KBM-7 (cell line): ENCODE measurements at regions not wholly inside any gene's neighbourhood (a gene's known extent, or its start where the extent isn't known, plus 50 kb on each side); places are given as distances from the start of the nearest gene placed in this dataset.

Experiments
- DNase-seq: peaks from one replicate; pipeline ENCODE4 v3.0.0-alpha.2; 2015
- in situ Hi-C: fragments of 300-500 bp; cut with MboI; formaldehyde crosslinking; loops from 2 replicates; pipeline ENCODE4 v1.14.3; 2020; ENCODE audit warnings: low sequenced_read_pairs, low pct_unique_long_range_greater_than_20kb, mixed read lengths

DNA sequence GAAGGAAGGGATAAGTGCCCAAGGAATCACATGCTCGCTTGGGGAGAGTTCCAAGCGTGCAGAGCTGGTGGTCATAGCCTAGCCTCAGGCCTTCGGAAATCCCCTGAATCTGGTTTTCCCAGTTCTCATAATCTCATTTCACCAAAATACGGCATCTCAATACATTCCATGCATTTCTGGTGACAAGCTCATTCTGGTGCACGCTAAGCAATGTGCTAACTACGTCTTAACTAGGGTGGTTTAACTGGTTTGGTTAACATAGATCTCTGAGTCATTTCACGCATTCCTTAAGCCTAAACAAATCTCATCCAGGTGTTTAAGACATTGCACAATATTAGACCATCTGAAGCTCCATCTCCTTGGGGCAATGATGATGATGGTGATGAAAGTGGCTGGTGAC is 72.9 kb upstream of the STEAP1B start:
- no peak for DNase-seq

DNA sequence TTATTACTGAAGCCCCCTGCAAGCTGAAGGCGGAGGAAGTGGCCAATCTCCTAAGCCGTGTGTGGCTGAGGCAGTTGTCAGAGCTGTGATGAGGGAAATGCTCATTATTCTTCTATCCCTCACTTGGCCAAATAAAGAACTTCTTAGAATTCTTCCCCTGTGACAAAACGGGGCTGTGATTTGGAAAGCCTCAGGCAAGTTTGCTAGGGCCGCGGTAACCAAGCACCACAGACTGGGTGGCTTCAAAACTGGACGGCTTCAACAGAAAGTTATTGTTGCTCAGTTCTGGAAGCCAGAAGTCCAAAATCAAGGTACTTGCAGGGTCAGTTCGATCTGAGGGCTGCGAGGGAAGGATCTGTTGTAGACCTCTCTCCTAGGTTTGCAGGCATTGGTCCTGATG is 72.3 kb upstream of the STEAP1B start:
- DNase-seq: no peak
- in situ Hi-C loops: no loop called here

More for the DNA sequence above, 72.9 kb upstream of the STEAP1B start:
- in situ Hi-C loops: no loop called here

DNA sequence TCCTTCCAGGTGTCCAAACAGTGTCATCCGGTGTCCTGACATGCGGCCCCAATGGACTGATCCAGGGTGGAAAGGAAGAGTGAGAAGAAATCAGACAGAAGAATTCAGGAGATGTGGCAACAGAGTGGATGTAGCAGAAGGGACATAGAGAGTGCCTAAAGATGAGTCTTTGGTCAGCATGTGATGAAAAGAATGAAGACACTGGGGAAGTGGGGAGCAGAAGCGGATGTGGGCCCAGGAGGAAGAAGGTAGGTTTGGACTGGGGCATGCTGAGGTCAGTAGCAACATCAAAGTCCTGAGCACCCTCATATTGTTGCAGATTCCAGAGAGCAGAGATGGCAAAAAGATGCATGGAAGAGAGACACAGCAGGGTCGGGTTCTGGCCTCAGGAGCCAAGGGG is 71.8 kb upstream of the STEAP1B start:
- DNase-seq: no peak
- in situ Hi-C loops: no loop called here

DNA sequence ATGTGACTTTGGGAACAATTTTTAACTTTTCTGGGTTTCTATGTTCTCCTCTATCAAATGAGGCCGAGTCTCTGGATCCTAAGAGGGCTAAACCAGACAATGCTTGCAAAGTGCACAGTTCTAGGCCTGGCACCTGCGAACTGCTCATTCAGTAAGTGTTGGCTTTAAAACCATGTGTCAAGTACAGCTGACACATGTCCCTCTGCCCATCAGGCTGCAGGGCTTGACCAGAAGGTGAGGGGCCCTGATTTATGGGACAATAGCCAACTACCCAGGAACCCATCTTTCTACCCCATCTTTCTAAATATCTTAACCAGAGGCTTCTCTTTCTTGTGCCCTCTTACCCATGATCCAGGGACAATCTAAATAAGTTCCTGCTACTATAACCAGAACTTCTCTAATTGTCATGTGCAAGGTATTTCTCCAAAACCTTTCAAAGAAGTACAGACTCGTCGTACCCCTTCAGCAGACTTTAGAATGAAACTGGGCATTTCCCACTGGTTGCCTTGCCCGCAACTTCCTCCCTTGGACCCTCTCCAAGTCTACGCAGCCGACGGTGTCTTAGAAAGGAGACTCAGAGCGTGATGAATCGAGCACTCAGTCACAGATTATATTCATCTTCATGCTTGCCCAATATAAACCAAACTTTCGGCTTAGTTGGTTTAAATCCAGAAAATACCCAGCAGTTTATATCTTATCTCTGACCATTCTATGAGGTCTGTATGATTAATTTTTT is 69.8 kb upstream of the STEAP1B start:
- in situ Hi-C loops: loop anchor here (10.0 kb wide), 1 partner anchor 155 kb away; the partner anchor contains the start of gene IL6
- DNase-seq: peak; percentile 26

DNA sequence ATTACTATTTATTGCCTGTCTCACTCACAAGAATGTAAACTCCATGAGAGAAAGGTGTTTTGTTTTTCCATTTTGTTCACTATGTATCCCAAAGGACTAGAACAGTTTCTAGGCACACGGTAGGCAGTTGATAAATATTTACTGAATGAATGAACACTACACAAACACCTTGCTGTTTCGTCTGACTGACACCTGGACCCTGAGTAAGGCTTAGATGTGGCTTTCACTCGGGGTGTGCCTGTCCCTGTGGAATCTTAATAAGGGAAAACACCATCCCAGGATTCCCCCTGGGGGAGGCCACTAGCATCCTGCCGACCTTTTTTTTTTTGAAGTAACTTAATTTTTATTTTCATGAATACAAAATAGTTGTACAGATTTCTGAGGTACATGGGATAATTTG is 66.6 kb upstream of the STEAP1B start:
- in situ Hi-C loops: loop anchor here (10.0 kb wide), 1 partner anchor 158 kb away; the partner anchor contains the start of gene IL6
- DNase-seq: no peak

DNA sequence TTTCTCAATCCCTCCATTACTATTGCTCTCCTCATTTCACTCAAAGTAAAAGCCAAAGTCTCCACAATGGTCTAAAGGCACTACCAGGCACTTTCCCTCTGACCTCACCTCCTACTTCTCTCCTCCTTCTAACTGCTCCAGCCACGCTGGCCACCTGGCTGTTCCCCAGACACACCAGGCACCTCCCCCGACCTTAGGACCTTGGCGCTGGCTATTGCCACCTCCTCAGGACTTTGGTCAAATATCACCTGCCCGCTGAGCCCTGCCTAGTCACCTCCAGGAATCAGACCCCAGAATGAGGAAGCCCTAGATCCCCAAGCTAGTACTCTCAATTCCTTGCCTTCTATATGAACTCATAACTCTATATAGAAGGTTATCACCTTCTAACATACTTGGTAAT is 66.2 kb upstream of the STEAP1B start:
- no peak for DNase-seq
- in situ Hi-C loops: loop anchor here (10.0 kb wide), 1 partner anchor 159 kb away; the partner anchor contains the start of gene IL6

DNA sequence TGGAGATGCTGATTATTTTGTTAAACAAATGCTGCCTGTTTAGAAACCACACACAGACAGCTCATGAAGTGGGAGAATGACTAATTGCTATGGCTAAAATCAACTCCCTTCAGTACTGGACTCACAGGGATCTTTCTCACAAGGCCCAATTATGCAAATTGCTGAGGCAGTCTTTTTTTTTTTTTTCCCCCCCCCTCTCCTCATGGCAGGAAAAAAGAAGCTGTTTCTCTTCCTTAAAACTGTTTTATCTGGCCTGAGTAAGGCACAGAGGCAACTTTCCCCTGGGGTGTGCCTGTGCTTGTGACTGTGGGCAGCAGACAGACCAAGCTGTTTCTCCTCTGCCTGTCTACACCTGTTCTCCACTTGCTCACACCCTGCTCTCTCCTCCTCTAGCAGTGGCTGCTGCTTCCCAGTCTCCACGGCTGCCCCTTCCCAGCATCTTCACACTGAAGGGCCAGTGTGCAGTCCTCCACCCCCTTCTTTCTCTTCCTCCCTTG is 65.4 kb upstream of the STEAP1B start:
- in situ Hi-C loops: loop anchor here (10.0 kb wide), 1 partner anchor 159 kb away; the partner anchor contains the start of gene IL6
- no peak for DNase-seq

DNA sequence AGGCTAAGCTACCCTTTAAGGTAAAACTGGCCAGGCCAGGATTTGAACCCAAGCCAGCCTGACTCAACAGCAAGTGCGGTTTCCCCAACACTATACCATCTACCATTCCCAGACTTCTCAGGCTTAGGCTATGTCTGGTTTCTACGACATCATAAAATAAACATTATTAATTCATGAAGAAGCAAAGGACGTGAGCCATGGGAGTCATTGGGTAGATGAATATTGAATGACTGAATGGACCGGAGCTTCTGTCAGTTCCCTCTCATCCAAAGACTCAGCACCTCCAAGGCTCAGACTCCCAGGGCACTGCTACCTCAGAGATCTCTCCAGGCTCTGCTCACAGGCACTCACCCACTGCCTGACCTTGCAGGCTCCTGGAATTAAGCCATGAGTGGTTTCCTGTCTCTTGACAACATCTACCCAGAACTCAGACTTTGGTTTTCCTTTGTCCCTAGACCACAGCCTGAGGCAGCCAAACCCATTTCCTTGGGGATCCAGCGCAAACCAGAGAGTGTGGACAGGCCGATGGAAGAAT is 64.6 kb upstream of the STEAP1B start:
- no peak for DNase-seq
- in situ Hi-C loops: loop anchor here (10.0 kb wide), 1 partner anchor 160 kb away; the partner anchor contains the start of gene IL6

DNA sequence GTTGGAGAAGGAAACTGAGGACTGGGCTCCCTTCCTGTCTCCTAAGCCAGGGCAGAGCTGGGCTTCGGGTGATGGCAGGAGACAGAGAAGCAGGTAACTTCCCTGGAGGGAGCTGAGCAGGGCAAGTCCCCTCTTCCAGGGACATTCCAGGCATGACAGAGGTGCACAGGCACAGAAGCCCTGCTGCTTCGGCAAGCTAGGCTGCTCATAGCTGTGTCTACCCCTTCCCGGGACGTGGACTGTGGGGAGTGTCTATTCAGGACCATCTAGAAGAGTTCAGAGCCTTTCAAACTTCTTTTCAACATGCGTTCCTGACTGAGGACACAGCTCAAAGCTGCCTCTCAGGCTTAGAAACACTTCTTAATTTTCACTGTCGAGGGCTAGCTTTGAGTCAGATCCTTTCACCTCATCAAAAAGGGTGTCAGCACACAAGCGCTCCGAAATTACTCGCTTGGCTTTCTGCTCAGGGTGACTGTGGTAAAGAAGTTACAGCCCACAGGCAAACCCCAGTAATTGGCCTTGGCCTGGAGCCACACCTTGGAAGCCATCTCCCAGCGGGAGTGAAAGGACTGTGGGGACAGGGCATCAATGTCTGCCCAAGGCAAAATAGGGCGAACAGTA is 63.7 kb upstream of the STEAP1B start:
- in situ Hi-C loops: loop anchor here (10.0 kb wide), 1 partner anchor 161 kb away; the partner anchor contains the start of gene IL6
- no peak for DNase-seq

DNA sequence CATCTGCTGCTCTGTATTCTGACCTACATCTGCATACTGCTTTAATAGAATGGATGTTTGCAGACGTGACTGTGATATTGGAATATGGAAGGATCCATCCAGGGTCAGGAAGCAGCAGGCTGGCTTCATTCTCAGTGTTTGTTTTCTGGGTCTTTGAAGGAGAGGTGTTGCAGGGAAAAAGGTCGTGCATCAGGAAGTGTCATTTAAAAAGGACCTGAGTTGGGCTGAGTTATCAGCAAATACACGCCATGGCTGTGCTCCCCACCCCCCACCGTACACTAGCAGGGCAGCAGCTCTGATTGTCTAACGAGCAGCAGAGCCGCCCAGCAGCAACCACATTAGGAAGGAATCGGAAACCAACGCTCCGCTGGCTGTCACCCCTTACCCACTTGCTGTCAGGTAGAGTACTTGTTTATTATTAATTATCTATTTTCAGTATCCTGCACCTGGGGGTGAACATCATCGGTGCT is 63.1 kb upstream of the STEAP1B start:
- in situ Hi-C loops: loop anchor here (10.0 kb wide), 1 partner anchor 162 kb away; the partner anchor contains the start of gene IL6
- no peak for DNase-seq

DNA sequence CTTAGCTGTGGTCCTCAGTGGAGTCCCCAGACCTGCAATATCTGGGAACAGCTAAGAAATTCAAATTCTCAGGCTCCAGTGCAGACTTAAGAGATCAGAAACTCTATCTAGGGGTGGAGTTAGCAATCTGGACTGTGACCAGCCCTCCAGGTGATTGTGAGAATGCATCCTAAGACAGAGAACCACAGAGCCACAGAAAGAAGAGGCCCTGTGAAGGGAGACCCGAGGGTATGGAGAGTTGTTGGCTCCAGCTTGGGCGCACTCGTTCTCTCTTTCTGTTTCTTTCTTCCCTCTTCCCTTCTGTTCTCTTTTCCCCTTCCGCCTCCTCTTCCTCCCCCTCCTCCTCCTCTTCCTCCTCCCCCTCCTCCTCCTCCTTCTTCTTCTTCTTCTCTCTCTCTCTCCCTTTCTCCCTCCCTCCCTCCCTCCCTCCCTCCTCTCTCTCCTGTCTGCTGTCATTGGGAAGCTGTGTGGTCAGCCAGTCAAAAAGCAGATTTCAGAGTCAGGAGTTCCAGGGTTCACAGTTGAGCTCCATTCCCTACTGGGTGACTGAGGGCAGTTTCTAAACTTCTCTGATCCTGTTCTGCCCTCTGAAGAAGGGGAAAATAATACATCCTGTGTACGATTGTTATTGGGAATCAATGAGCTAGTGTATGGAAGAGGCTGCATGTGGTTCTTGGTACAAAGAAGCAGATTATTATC is 62.1 kb upstream of the STEAP1B start:
- in situ Hi-C loops: loop anchor here (10.0 kb wide), 1 partner anchor 163 kb away; the partner anchor contains the start of gene IL6
- no peak for DNase-seq

DNA sequence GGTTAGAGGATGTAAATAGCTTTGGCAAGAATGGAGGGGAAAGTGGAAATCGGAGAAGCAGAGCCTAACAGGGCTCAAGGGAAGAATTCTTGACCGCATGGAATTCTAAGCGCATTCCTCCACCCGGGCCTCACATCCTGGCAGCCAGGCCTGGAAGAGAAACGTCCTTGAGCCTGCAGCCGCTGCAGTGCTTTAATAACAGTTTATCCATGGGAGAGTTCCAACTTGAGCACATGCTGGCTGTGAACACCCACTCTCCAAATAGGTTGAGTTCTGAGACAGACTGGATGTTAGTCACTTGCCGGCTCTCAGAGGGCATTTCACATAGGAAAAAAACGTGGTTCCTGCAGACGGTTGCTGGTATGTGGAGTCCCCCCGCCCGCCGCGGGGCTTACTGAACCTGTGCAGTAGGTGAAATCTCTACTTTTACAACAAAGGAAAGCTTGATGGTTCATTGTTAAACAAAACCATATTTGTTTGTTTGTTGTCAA is 61.4 kb upstream of the STEAP1B start:
- DNase-seq: no peak
- in situ Hi-C loops: loop anchor here (10.0 kb wide), 1 partner anchor 163 kb away; the partner anchor contains the start of gene IL6

DNA sequence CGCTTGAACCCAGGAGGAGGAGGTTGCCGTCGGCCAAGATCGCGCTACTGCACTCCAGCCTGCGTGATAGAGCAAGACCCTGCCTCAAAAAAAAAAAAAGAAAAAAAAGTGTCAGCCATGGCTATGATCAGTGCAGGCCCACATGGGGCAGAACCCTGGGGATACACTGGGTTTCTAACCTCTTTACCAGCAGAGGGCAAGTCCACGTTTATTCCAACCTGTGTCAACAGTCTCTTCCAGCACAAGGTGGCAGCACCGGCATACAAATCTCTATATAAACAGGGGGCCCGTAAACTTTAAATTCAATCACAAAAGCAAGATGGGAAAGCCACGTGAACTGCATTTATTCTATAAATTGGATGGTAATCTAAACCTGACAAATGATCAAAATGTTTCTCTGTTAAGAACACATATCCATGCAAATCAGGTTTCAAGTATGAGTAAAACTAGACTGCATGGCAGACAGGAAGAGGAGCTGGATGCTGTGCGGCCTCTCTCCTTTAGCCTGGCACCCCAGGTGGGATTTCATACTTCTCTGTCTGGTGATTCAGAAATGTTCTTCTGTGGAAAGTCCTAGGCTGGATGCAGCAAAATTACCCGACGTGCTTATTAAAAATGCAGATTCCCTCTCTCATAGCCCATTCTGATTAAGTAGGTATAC is 60.0 kb upstream of the STEAP1B start:
- in situ Hi-C loops: loop anchor here (10.0 kb wide), 1 partner anchor 165 kb away; the partner anchor contains the start of gene IL6
- peak; percentile 74 for DNase-seq

DNA sequence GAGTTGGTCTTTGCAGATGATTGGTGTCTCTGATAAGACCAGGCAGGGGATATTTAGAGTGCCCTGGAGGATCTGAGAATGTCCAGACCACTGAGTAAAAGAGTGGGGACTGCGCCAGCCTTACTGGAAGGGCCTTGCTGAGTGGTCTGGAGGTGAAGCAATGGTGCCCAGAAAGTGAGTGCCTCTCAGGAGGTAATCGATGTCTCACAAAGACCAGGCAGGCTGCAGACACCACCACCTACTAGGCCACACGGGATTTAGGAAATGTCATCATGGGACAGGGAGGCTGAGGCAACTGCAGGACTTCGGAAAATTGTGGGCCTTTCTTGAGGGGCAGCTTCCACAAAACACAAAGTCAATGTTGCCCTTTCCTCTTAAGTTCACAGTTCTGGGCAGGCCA is 57.2 kb upstream of the STEAP1B start:
- in situ Hi-C loops: no loop called here
- no peak for DNase-seq

DNA sequence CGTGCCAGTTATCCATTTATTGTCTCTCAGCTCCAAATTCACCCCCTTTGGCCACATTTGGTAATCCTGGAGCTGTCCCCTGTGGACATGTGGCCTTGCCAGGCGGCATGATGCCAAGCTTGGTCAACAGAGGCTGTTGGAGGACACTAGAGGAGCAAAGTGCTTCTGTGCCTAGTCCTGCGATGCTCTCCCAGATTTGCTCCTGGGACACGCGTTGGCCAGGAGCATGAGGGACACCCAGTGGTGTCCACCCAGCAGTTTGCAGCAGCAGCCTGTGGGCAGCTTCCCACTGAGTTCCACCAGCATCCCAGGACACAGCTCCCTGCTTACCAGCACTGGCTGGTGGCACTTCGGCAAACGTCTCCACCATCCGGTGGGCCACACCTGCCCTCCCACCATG is 55.5 kb upstream of the STEAP1B start:
- DNase-seq: no peak
- in situ Hi-C loops: no loop called here

DNA sequence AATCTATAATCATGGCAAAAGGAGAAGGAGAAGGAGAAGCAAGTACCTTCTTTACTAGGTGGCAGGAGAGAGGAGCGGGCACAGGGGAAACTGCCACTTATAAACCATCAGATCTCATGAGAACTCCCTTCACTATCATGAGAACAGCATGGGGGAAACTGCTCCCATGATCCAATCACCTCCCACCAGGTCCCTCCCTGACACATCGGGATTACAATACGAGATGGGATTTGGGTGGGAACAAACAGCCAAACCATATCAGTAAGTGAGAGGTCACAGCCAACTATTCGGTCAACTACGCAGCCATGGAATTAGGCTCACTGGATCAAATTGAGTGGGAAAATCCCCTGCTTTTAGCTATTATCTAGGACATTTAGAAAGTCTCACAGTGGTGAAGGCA is 54.2 kb upstream of the STEAP1B start:
- no peak for DNase-seq
- in situ Hi-C loops: no loop called here

DNA sequence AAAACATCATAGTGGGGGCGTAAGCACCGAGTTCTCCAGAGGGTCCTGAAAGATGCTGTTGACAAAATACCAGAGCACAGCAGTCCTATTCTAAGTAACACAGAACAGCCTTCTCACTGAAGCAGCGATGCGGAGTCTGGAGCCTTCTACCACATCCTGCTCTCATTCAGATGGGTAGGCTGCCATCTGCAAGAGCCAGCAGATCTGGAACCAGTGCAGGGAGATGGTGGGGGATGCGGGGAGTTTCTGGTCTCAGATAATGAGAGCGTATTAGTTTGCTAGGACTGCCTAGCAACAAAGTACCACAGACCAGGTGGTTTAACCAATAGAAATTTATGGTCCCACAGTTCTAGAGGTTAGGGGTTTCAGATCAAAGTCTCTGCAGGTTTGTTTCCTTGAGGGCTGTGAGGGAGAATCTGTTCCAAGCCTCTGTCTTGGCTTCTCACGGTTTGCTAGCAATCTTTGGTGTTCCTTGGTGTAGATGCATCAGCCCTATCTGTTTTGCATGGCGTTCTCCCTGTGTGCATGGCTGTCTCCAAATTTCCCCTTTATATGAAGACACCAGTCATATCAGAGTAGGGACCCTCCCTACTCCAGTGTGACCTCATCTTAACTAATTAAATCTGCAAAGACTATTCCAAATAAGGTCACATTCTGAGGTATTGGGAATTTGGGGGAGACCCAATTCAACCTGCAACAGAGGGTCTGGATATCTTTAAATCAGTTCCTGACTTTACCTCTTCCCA is 52.0 kb upstream of the STEAP1B start:
- in situ Hi-C loops: no loop called here
- no peak for DNase-seq

DNA sequence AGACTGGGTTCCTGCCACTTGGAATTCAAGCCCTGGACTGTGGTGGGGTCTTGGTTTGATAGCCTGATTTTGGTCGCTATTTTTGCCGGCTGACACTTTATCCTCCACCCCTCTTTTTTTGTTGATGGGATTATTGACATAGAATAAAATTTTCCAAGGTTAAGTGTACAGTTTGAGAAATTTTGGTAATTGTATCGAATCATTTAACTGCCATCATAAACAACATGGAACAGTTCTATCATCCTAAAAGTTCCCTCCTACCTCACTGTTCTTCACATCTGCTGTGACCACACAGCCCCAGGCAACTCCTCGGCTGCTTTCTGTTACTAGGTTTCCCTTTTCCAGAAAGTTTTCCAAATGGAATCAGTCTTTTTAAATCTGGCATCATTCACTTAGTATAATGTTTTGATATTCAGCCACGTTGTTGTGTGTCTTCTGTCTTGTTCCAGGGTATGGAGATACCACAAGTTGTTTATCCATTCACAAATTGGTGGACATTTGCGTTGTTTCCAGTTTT is 50.6 kb upstream of the STEAP1B start:
- in situ Hi-C loops: no loop called here
- no peak for DNase-seq
